Activated CD8-positive, alpha-beta T cell treated with anti-CD3 and anti-CD28 coated beads, Interleukin-2, amount 10 ng/mL, durations not matched to agents 7 days and 5 days (primary cell): ENCODE measurements at regions not wholly inside any gene's neighbourhood (a gene's known extent, or its start where the extent isn't known, plus 50 kb on each side); places are given as distances from the start of the nearest gene placed in this dataset.

Experiments used
- ATAC-seq: fragments of 150-1000 bp; cut with Tn5 transposase; one replicate; pipeline ENCODE4 v1.10.0; 2021; ENCODE audit warnings: moderate library complexity
- CTCF ChIA-PET: fragments of 350-600 bp; sonication (Branson Sonifier 250); formaldehyde crosslinking; loops from one replicate; lab custom pipeline; 2021; ENCODE audit warnings: antibody characterized with exemption; lab: Charles Lee
- POLR2A ChIA-PET: fragments of 350-600 bp; sonication (Branson Sonifier 250); formaldehyde crosslinking; loops from one replicate; lab custom pipeline; 2021; ENCODE audit warnings: antibody characterized with exemption; lab: Charles Lee
- DNase-seq: peaks from one replicate; pipeline ENCODE4 v3.0.0-alpha.2; 2020
- H3K27ac Mint-ChIP-seq: one replicate; pipeline ENCODE4 v1.8.0; 2021; ENCODE audit warnings: mild to moderate bottlenecking, mixed read lengths
- H3K27me3 Mint-ChIP-seq: one replicate; pipeline ENCODE4 v1.8.0; 2021; ENCODE audit warnings: low read depth, mixed read lengths
- H3K36me3 Mint-ChIP-seq: one replicate; pipeline ENCODE4 v1.8.0; 2021; ENCODE audit warnings: low read depth, mixed read lengths
- H3K4me1 Mint-ChIP-seq: one replicate; pipeline ENCODE4 v1.8.0; 2021; ENCODE audit warnings: low read depth, mixed read lengths
- H3K4me3 Mint-ChIP-seq: one replicate; pipeline ENCODE4 v1.8.0; 2021; ENCODE audit warnings: mild to moderate bottlenecking, mixed read lengths
- H3K9me3 Mint-ChIP-seq: one replicate; pipeline ENCODE4 v1.8.0; 2022; ENCODE audit warnings: mixed read lengths; ENCODE audit not compliant: insufficient read depth

DNA sequence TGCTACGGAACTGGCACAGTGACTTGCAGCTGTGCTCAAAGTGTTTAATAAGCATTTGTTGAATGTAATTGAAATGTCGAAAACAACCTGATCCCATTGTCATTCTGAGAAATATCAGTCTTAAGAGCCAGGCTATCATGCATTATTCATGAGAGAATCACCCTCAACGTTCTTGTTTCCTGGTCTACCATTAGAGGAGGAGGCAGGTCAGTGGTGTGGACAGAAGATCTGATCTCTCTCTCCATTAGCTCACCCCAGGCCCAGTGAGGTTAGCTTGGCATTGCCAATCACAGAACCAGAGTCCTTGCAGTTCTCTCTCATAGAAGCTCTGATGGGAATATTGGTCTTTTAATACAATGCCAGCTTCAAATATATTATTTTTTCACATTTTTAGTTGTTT, 121.1 kb upstream of the SPON1 start:
- ATAC-seq, result no peak
- Mint-ChIP-seq H3K4me3 (no peak overlapping the region), H3K27me3 (peaks cover 4% of the 10 kb centered on the region), H3K36me3 (no peaks in the 10 kb centered on the region), H3K9me3 (no peaks in the 10 kb centered on the region), H3K27ac (no peak overlapping the region), H3K4me1 (peaks cover 7% of the 10 kb centered on the region)
- ChIA-PET CTCF (no interaction called here), POLR2A (no interaction called here)
- no peak for DNase-seq

GRCh38 chr11:13848031-13848430, 114.5 kb upstream of the SPON1 start:
- Mint-ChIP-seq H3K27ac (no peak overlapping the region), H3K4me1 (peaks cover 12% of the 10 kb centered on the region), H3K27me3 (peaks cover 6% of the 10 kb centered on the region), H3K4me3 (no peak overlapping the region), H3K9me3 (no peaks in the 10 kb centered on the region), H3K36me3 (no peaks in the 10 kb centered on the region)
- ATAC-seq (no peak), DNase-seq (no peak)
- ChIA-PET POLR2A (no interaction called here), CTCF (no interaction called here)

- H3K4me1 Mint-ChIP-seq, result peaks cover 12% of the 10 kb centered on the region
- ATAC-seq, result no peak
- H3K4me3 Mint-ChIP-seq, result no peak overlapping the region
- DNase-seq, result no peak
- ChIA-PET CTCF (interaction anchor here (1.1 to 1.8 kb wide), 2 partner anchors 16 to 120 kb away, joined by 3 to 4 read pairs; no protein-coding TSS in a partner anchor), POLR2A (no interaction called here)
- H3K27ac Mint-ChIP-seq, result no peak overlapping the region
- H3K36me3 Mint-ChIP-seq, result no peaks in the 10 kb centered on the region
- no peaks in the 10 kb centered on the region for H3K9me3 Mint-ChIP-seq
- H3K27me3 Mint-ChIP-seq, result peaks cover 5% of the 10 kb centered on the region
These were observed 112.1 kb upstream of the SPON1 start for GRCh38 chr11:13850231-13851005.

- Mint-ChIP-seq H3K36me3 (no peaks in the 10 kb centered on the region), H3K4me1 (peaks cover 12% of the 10 kb centered on the region), H3K9me3 (no peaks in the 10 kb centered on the region), H3K27me3 (peaks cover 7% of the 10 kb centered on the region), H3K4me3 (no peak overlapping the region), H3K27ac (no peak overlapping the region)
- CTCF ChIA-PET, result interaction anchor here (1.8 kb wide), 1 partner anchor 18 kb away, joined by 4 read pairs; no protein-coding TSS in a partner anchor
- ATAC-seq (no peak), DNase-seq (no peak)
- POLR2A ChIA-PET, result no interaction called here
These were observed 110.8 kb upstream of the SPON1 start for GRCh38 chr11:13851691-13852090.

DNA sequence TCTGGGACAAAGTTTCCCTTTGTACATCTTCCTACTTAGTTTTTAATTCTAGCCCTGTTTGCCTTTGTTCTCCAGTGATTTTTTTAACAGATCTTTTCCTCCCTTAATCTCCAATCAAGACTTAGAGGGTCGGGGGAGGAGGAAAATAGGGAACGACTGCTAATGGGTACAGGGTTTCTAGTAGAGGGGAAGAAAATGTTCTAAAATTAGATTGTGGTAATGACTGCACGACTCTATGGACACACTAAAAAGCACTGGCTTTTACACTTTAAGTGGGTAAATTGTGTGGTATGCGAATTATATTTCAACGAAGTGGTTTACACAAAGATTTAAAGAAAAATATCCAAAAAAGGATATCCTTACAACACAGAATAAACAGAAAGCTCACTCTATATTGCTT, 110.0 kb upstream of the SPON1 start:
- Mint-ChIP-seq H3K27ac (no peak overlapping the region), H3K9me3 (no peaks in the 10 kb centered on the region), H3K27me3 (peaks cover 9% of the 10 kb centered on the region), H3K36me3 (no peaks in the 10 kb centered on the region), H3K4me1 (peaks cover 12% of the 10 kb centered on the region), H3K4me3 (no peak overlapping the region)
- no peak for ATAC-seq
- ChIA-PET POLR2A (no interaction called here), CTCF (no interaction called here)
- DNase-seq, result no peak

DNA sequence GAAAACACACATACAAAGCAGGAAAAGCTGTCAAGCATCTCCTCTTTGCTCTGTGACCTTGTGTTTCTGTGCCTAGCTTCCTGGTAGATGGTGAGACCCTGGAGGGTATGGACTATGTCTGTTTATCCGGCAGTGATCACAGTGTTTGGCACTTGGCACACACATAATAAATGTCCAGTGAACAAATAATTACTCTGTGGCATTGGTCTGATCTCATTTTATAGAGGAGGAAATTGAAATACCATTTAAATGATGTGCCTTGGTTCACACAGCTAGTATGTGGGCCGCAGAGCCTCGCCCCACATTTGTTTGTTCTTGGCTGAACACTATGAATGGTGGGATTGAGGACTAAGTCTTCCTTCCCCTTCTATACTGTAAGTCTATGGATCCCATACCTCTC, 104.7 kb upstream of the SPON1 start:
- peaks cover 32% of the 10 kb centered on the region for H3K4me1 Mint-ChIP-seq
- no peak overlapping the region for H3K27ac Mint-ChIP-seq
- DNase-seq (no peak), ATAC-seq (no peak)
- H3K9me3 Mint-ChIP-seq, result no peaks in the 10 kb centered on the region
- H3K4me3 Mint-ChIP-seq, result no peak overlapping the region
- ChIA-PET POLR2A (interaction anchor here (1.7 kb wide), 1 partner anchor 11 kb away, joined by 5 read pairs; no protein-coding TSS in a partner anchor), CTCF (no interaction called here)
- H3K27me3 Mint-ChIP-seq, result peaks cover 7% of the 10 kb centered on the region
- peaks cover 4% of the 10 kb centered on the region for H3K36me3 Mint-ChIP-seq

DNA sequence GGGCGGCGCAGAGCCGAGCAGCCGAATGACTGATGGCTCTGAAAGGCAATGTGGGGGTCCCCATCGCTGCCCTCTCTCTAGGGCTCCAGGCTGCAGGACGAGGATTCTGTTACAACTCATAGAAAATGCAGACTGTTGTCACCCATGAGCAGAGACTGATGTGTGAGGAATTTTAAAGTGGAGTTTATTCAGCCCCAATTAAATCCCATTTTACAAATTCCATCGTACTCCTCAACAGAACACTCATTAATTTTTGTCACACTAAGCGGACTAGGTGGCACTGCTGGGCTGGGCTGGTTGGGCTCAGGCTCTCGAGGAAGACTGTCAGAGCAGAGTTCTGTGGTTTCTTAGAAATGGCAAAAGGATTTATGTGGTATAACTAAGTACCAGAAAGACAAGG, 102.6 kb upstream of the SPON1 start:
- Mint-ChIP-seq H3K4me1 (peaks cover 33% of the 10 kb centered on the region), H3K36me3 (peaks cover 4% of the 10 kb centered on the region), H3K27me3 (peaks cover 5% of the 10 kb centered on the region), H3K27ac (no peak overlapping the region), H3K9me3 (no peaks in the 10 kb centered on the region), H3K4me3 (no peak overlapping the region)
- CTCF ChIA-PET, result no interaction called here
- ATAC-seq (no peak), DNase-seq (peak; percentile 29)
- POLR2A ChIA-PET, result no interaction called here

DNA sequence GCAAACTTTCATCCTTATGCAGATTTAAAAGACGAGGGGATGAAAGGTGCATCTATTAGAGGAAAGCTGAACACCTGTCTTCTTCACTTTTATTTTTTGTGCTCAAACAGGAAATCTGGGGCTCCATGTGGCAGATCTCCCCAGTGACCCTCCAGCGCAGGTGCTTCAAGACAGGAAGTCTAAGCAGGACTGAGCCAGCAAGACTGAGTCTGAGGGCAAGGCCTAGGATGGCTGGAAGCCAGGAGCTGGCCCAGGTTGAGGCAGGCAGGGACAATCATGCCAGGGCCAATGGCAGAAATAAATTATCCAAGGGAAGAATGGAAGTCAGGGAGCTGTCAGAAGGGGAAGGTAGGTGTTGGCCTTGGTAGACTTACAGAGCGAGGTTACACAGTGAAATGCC, 101.1 kb upstream of the SPON1 start:
- ATAC-seq (peak; percentile 55), DNase-seq (no peak)
- peaks cover 2% of the 10 kb centered on the region for H3K27me3 Mint-ChIP-seq
- no peaks in the 10 kb centered on the region for H3K9me3 Mint-ChIP-seq
- H3K4me1 Mint-ChIP-seq, result peaks cover 33% of the 10 kb centered on the region
- CTCF ChIA-PET, result no interaction called here
- POLR2A ChIA-PET, result interaction anchor here (0.6 kb wide), 1 partner anchor 147 kb away, joined by 6 read pairs; no protein-coding TSS in a partner anchor
- peaks cover 4% of the 10 kb centered on the region for H3K36me3 Mint-ChIP-seq
- no peak overlapping the region for H3K4me3 Mint-ChIP-seq
- peak overlapping the region; percentile 32 for H3K27ac Mint-ChIP-seq

DNA sequence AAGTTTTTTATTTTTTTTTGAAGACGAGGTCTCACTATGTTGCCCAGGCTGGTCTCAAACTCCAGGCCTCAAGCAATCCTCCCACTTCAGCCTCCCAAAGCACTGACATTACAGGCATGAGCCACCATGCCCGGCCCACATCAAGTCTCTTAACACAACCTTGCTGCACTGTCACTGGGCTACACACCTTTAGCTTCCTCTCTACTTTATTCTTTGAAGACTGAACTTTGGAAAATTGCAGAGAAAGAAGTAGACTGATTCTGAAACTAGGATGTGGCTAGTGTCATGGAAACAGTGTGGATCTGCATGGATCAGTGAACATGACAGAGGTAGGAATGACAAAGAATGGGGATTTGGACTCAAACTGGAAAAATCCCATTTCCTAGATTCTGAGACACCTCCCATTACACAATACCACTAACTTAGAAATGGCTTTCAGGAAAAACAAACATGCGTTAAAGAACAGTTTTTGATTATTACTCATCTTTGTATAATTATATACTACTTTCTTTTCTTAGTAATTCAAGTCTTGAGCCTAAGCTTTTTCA, 99.6 kb upstream of the SPON1 start:
- H3K4me3 Mint-ChIP-seq, result no peak overlapping the region
- H3K9me3 Mint-ChIP-seq, result no peaks in the 10 kb centered on the region
- ATAC-seq (no peak), DNase-seq (no peak)
- POLR2A ChIA-PET, result no interaction called here
- H3K27ac Mint-ChIP-seq, result no peak overlapping the region
- CTCF ChIA-PET, result interaction anchor here (1.6 kb wide), 1 partner anchor 94 kb away, joined by 4 read pairs; no protein-coding TSS in a partner anchor
- H3K4me1 Mint-ChIP-seq, result peaks cover 34% of the 10 kb centered on the region
- peaks cover 4% of the 10 kb centered on the region for H3K36me3 Mint-ChIP-seq
- no peaks in the 10 kb centered on the region for H3K27me3 Mint-ChIP-seq

- no peaks in the 10 kb centered on the region for H3K9me3 Mint-ChIP-seq
- peak overlapping the region; percentile 93 for H3K27ac Mint-ChIP-seq
- peaks cover 24% of the 10 kb centered on the region for H3K4me1 Mint-ChIP-seq
- DNase-seq (peak; percentile 60), ATAC-seq (peak; percentile 98)
- peaks cover 2% of the 10 kb centered on the region for H3K36me3 Mint-ChIP-seq
- ChIA-PET CTCF (interaction anchor here (0.6 to 1.4 kb wide), 5 partner anchors 51 to 1205 kb away, joined by 3 to 5 read pairs (median 4); no protein-coding TSS in a partner anchor), POLR2A (interaction anchor here (1.5 to 1.7 kb wide), 2 partner anchors 11 to 71 kb away, joined by 3 to 5 read pairs; no protein-coding TSS in a partner anchor)
- H3K27me3 Mint-ChIP-seq, result peaks cover 7% of the 10 kb centered on the region
- H3K4me3 Mint-ChIP-seq, result peak overlapping the region; percentile 44
These were observed 93.7 kb upstream of the SPON1 start for GRCh38 chr11:13868710-13869397.

DNA sequence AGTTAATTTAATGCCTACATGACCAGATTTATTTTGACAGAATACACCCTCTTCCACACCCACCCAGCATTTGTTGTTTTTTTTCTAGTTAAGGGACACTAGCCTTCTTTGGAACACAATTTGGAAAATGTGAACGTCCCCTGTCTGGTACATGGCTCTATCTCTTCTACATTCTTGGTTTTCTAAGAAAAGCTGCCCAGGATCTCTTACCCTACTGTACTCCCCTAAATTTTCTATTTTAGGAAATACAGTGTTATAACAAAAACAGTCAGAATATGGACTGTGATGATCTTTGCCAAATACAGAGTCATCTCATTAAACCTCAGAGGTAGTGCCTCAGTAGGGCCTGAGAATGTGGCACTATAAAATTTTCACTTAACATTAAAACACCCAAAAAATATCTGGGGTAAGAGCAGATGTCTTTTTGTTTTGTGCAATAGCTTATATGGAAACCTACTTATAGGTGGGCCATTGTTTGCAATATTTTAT, 93.1 kb upstream of the SPON1 start:
- Mint-ChIP-seq H3K36me3 (peaks cover 2% of the 10 kb centered on the region), H3K27me3 (peaks cover 7% of the 10 kb centered on the region), H3K4me1 (peaks cover 24% of the 10 kb centered on the region), H3K9me3 (no peaks in the 10 kb centered on the region), H3K27ac (peak overlapping the region; percentile 93), H3K4me3 (peak overlapping the region; percentile 44)
- ATAC-seq (peak; percentile 54), DNase-seq (no peak)
- CTCF ChIA-PET, result interaction anchor here (0.6 to 1.4 kb wide), 5 partner anchors 51 to 1206 kb away, joined by 3 to 5 read pairs (median 4); no protein-coding TSS in a partner anchor
- POLR2A ChIA-PET, result interaction anchor here (1.5 to 1.7 kb wide), 2 partner anchors 11 to 70 kb away, joined by 3 to 5 read pairs; no protein-coding TSS in a partner anchor
